Ovary (tissue), 7 donors: ENCODE measurements at regions not wholly inside any gene's neighbourhood (a gene's known extent, or its start where the extent isn't known, plus 50 kb on each side); places are given as distances from the start of the nearest gene placed in this dataset.
"Not testable (repeated sequence)": the region's sequence is repeated elsewhere in the genome, so short reads cannot be mapped to it uniquely, and the experiment has no call there.

ENCODE experiments used
- DNase-seq, 5 donors: peaks; one replicate each; pipeline ENCODE4 v3.0.0-alpha.2; 2019 to 2020
- H3K27ac ChIP-seq, 2 donors: fragments of 200-600 bp; one replicate each; pipeline versions ENCODE4 v1.5.1 to v1.8.0; 2019 to 2022
- H3K27me3 ChIP-seq: fragments of 200-600 bp; one replicate; pipeline ENCODE4 v1.8.0; 2022
- H3K36me3 ChIP-seq: fragments of 200-600 bp; sonication (generic); one replicate; pipeline ENCODE4 v1.5.1; 2019
- H3K4me1 ChIP-seq: one replicate; pipeline ENCODE4 v1.8.1; 2013; ENCODE audit warnings: mild to moderate bottlenecking, moderate library complexity; ENCODE audit not compliant: insufficient read depth
- H3K4me3 ChIP-seq: fragments of 200-600 bp; sonication (generic); one replicate; pipeline ENCODE4 v1.5.1; 2017
- H3K9me3 ChIP-seq, 2 donors: fragments of 200-600 bp in 1 of 2; sonication (generic) in 1 of 2; one replicate each; pipeline versions ENCODE4 v1.5.1 to v1.8.1; 2013 to 2019; ENCODE audit warnings: mild to moderate bottlenecking in 1 of 2, moderate library complexity in 1 of 2
- WGBS, 3 donors: extraction: QIAGEN DNeasy Blood & Tissue Kit in 1 of 3; methylation state at CpG; one replicate each; pipeline versions ENCODE4 v1.1.5 to v1.1.7; 2013 to 2017; 5-methylcytosine and 5-hydroxymethylcytosine counted together
- intact Hi-C, 4 donors: fragments of 100-400 bp; cut with DNase I; formaldehyde crosslinking; loops; one replicate each; pipeline versions ENCODE4 v1.11.0 to v1.15.1; 2022 to 2023
- donor health status: DM: no; HTN: no; CAD: no; lungs with moderate emphysema.
- donor health status: DM: no; HTN: no; CAD: no.
- donor health status: Bipolar disorder and iron deficiency.
- donor health status: DM: no; HTN: no; CAD: no.
- donor health status: DM: yes; HTN: yes; CAD: no.

GRCh38 chr7:76863150-76863773 is 168.9 kb downstream of the SPDYE17 start:
- H3K9me3 ChIP-seq, H3K4me1 ChIP-seq, H3K36me3 ChIP-seq, H3K4me3 ChIP-seq, intact Hi-C loops, H3K27me3 ChIP-seq, DNase-seq, H3K27ac ChIP-seq: not testable (repeated sequence)
- 6 to 26% (median 7%) methylated on average over 1 of the region's 5 CpGs for WGBS, 3 donors

GRCh38 chr7:76862241-76862640 is 169.9 kb downstream of the SPDYE17 start:
- intact Hi-C loops, H3K9me3 ChIP-seq, H3K4me3 ChIP-seq: not testable (repeated sequence)

GRCh38 chr7:76859933-76860332 is 172.2 kb downstream of the SPDYE17 start:
- H3K36me3 ChIP-seq, H3K4me1 ChIP-seq, H3K9me3 ChIP-seq, H3K4me3 ChIP-seq, DNase-seq, H3K27ac ChIP-seq, intact Hi-C loops, H3K27me3 ChIP-seq: not testable (repeated sequence)
- WGBS, 3 donors: 55 to 66% (median 64%) methylated on average over 5 of the region's 5 CpGs

More at GRCh38 chr7:76862241-76862640, 169.9 kb downstream of the SPDYE17 start:
- H3K36me3 ChIP-seq, H3K4me1 ChIP-seq, DNase-seq, H3K27me3 ChIP-seq, H3K27ac ChIP-seq: not testable (repeated sequence)

- H3K27ac ChIP-seq, H3K36me3 ChIP-seq, H3K9me3 ChIP-seq, H3K27me3 ChIP-seq, intact Hi-C loops, H3K4me1 ChIP-seq, H3K4me3 ChIP-seq, DNase-seq: not testable (repeated sequence)
These were observed 177.5 kb downstream of the SPDYE17 start for GRCh38 chr7:76854631-76855030.

- H3K9me3 ChIP-seq, H3K4me1 ChIP-seq, intact Hi-C loops, H3K4me3 ChIP-seq, DNase-seq, H3K27me3 ChIP-seq, H3K27ac ChIP-seq, H3K36me3 ChIP-seq: not testable (repeated sequence)
- 79 to 90% (median 85%) methylated on average over 6 of the region's 6 CpGs for WGBS, 3 donors
These were observed 179.2 kb downstream of the SPDYE17 start for GRCh38 chr7:76852787-76853584.

- DNase-seq, H3K4me1 ChIP-seq, H3K27ac ChIP-seq, H3K27me3 ChIP-seq, intact Hi-C loops, H3K4me3 ChIP-seq, H3K9me3 ChIP-seq, H3K36me3 ChIP-seq: not testable (repeated sequence)
- WGBS, 3 donors: 89 to 100% methylated on average over 1 of the region's 1 CpG; no CpG with 5 or more reads in 1 of the 3 donors
These were observed 179.8 kb downstream of the SPDYE17 start for GRCh38 chr7:76852362-76852761.

GRCh38 chr7:76851617-76852016 is 180.5 kb downstream of the SPDYE17 start:
- H3K4me1 ChIP-seq, H3K27ac ChIP-seq, intact Hi-C loops, H3K27me3 ChIP-seq, H3K4me3 ChIP-seq, H3K9me3 ChIP-seq, DNase-seq, H3K36me3 ChIP-seq: not testable (repeated sequence)
- 53 to 85% (median 79%) methylated on average over 3 to 5 of the region's 5 CpGs for WGBS, 3 donors

GRCh38 chr7:76849887-76850563 is 182.1 kb downstream of the SPDYE17 start:
- not testable (repeated sequence) for DNase-seq
- WGBS, 3 donors: 83 to 89% (median 85%) methylated on average over 2 of the region's 2 CpGs

GRCh38 chr7:76839879-76840278 is 192.3 kb downstream of the SPDYE17 start:
- DNase-seq, H3K4me1 ChIP-seq, H3K27ac ChIP-seq, H3K36me3 ChIP-seq, H3K27me3 ChIP-seq, H3K9me3 ChIP-seq, intact Hi-C loops, H3K4me3 ChIP-seq: not testable (repeated sequence)
- 95% methylated on average over 3 of the region's 3 CpGs for WGBS, 3 donors

More at GRCh38 chr7:76849887-76850563, 182.1 kb downstream of the SPDYE17 start:
- intact Hi-C loops, H3K4me1 ChIP-seq, H3K27ac ChIP-seq, H3K9me3 ChIP-seq, H3K36me3 ChIP-seq, H3K27me3 ChIP-seq, H3K4me3 ChIP-seq: not testable (repeated sequence)

- intact Hi-C loops, H3K4me1 ChIP-seq, H3K36me3 ChIP-seq, H3K27ac ChIP-seq, H3K4me3 ChIP-seq, H3K27me3 ChIP-seq, H3K9me3 ChIP-seq, DNase-seq: not testable (repeated sequence)
- 88 to 97% (median 93%) methylated on average over 1 of the region's 1 CpG for WGBS, 3 donors
These were observed 192.9 kb downstream of the SPDYE17 start for GRCh38 chr7:76839214-76839613.

GRCh38 chr7:76838357-76838756 is 193.8 kb downstream of the SPDYE17 start:
- H3K4me3 ChIP-seq, DNase-seq, H3K27me3 ChIP-seq, H3K9me3 ChIP-seq, H3K36me3 ChIP-seq, H3K4me1 ChIP-seq, intact Hi-C loops, H3K27ac ChIP-seq: not testable (repeated sequence)
- WGBS, 3 donors: 55 to 66% (median 58%) methylated on average over 1 of the region's 1 CpG

GRCh38 chr7:76829233-76829632 is 202.2 kb upstream of the POMZP3 start:
- H3K36me3 ChIP-seq, H3K9me3 ChIP-seq, intact Hi-C loops, DNase-seq, H3K27ac ChIP-seq, H3K4me3 ChIP-seq, H3K4me1 ChIP-seq, H3K27me3 ChIP-seq: not testable (repeated sequence)
- 80 to 91% (median 85%) methylated on average over 3 of the region's 3 CpGs for WGBS, 3 donors
